ENCODE measurements at regions not wholly inside any gene's neighbourhood (a gene's known extent, or its start where the extent isn't known, plus 50 kb on each side); places are given as distances from the start of the nearest gene placed in this dataset.
"Not testable (repeated sequence)": the region's sequence is repeated elsewhere in the genome, so short reads cannot be mapped to it uniquely, and the experiment has no call there.

DNA sequence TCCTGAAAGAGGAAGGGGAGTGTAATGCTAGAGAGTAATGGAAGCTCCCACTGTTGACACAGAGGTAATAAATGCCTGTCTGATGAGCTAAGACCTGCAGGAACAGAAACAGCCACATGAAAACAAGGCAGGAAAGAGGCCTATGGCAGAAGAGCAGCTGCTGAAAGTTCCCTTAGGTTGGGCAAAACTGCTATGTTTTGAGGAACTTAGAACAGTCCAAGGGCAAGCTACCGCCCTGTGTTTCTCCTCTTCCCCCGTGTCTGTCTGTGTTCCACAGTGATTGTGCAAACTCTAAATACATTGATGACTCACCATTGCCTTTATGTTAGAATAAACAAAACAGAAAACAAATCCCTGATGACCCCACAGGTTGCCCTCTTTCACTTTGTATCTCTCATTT, 516.6 kb downstream of the GOLGA6L6 start:
- TF ChIP-seq, protein P1, sequence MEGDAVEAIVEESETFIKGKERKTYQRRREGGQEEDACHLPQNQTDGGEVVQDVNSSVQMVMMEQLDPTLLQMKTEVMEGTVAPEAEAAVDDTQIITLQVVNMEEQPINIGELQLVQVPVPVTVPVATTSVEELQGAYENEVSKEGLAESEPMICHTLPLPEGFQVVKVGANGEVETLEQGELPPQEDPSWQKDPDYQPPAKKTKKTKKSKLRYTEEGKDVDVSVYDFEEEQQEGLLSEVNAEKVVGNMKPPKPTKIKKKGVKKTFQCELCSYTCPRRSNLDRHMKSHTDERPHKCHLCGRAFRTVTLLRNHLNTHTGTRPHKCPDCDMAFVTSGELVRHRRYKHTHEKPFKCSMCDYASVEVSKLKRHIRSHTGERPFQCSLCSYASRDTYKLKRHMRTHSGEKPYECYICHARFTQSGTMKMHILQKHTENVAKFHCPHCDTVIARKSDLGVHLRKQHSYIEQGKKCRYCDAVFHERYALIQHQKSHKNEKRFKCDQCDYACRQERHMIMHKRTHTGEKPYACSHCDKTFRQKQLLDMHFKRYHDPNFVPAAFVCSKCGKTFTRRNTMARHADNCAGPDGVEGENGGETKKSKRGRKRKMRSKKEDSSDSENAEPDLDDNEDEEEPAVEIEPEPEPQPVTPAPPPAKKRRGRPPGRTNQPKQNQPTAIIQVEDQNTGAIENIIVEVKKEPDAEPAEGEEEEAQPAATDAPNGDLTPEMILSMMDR (IDR thresholded peaks at IDR 0.05; ENCODE audit: control extremely low read depth in 1 of 3, insufficient read depth in 1 of 3, low read depth in 1 of 3, low read length in 3 of 3): not testable (repeated sequence)
- TF ChIP-seq SP1 (IDR thresholded peaks at IDR 0.05; ENCODE audit: low read depth, low read length); CHD2 (IDR thresholded peaks at IDR 0.05; ENCODE audit: low read length); RXRA (IDR thresholded peaks at IDR 0.05; ENCODE audit: insufficient read depth, low read depth, low read length): not testable (repeated sequence)
- TF ChIP-seq, protein P2, sequence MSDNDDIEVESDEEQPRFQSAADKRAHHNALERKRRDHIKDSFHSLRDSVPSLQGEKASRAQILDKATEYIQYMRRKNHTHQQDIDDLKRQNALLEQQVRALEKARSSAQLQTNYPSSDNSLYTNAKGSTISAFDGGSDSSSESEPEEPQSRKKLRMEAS (IDR thresholded peaks at IDR 0.05): not testable (repeated sequence)
